Muscle of leg (tissue), 3 donors: ENCODE measurements at regions not wholly inside any gene's neighbourhood (a gene's known extent, or its start where the extent isn't known, plus 50 kb on each side); places are given as distances from the start of the nearest gene placed in this dataset.
"Not testable (repeated sequence)": the region's sequence is repeated elsewhere in the genome, so short reads cannot be mapped to it uniquely, and the experiment has no call there.

ENCODE experiments used
- DNase-seq: peaks from one replicate; pipeline ENCODE4 v3.0.0; 2013
- H3K27ac ChIP-seq: one replicate; pipeline ENCODE4 v1.5.1; 2013; ENCODE audit warnings: mild to moderate bottlenecking, low read length, control low read depth
- H3K27me3 ChIP-seq: one replicate; pipeline ENCODE4 v1.6.1; 2013; ENCODE audit warnings: low read length; ENCODE audit not compliant: control insufficient read depth, insufficient read depth
- H3K36me3 ChIP-seq: one replicate; pipeline ENCODE4 v1.6.1; 2013; ENCODE audit warnings: low read length; ENCODE audit not compliant: control insufficient read depth, insufficient read depth
- H3K4me1 ChIP-seq: one replicate; pipeline ENCODE4 v1.6.1; 2013; ENCODE audit warnings: low read length; ENCODE audit not compliant: control insufficient read depth, insufficient read depth
- H3K4me3 ChIP-seq: one replicate; pipeline ENCODE4 v1.5.1; 2013; ENCODE audit warnings: low read length, control low read depth
- H3K9me3 ChIP-seq: replicated peaks from 2 replicates; pipeline ENCODE4 v1.6.1; 2013; ENCODE audit warnings: low read depth, low read length; ENCODE audit not compliant: control insufficient read depth
- WGBS: methylation state at CpG from one replicate; pipeline ENCODE4 v1.1.5; 2013; ENCODE audit warnings: missing lambda C conversion rate; ENCODE audit not compliant: insufficient coverage; 5-methylcytosine and 5-hydroxymethylcytosine counted together

DNA sequence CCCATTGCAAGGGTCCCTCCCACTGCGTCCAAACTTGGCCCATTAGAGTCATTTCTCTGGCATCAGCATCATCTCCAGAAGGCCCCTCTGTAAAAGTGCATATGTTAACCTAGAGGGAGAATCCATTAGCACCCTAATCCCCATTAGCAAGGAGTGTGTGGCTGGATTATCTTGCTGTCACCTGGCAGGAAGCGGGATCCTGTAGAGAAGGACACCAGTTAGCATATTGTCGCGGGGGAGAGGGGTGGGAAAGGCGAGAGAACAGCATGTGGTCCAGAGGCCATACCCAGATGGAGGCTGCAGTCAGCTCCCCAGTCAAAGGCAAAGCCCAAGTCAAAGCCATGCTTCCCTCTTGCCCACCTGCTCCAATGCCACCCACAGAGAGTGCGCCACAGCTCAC lies 64.0 kb downstream of the OLIG1 start:
- Histone ChIP-seq H3K27me3 (peaks cover 38% of the 10 kb centered on the region), H3K36me3 (no peaks in the 10 kb centered on the region), H3K4me1 (no peaks in the 10 kb centered on the region), H3K9me3 (no peaks in the 10 kb centered on the region), H3K27ac (no peak overlapping the region), H3K4me3 (no peak overlapping the region)
- DNase-seq, result no peak
- WGBS, result 40% methylated on average over 1 of the region's 6 CpGs

DNA sequence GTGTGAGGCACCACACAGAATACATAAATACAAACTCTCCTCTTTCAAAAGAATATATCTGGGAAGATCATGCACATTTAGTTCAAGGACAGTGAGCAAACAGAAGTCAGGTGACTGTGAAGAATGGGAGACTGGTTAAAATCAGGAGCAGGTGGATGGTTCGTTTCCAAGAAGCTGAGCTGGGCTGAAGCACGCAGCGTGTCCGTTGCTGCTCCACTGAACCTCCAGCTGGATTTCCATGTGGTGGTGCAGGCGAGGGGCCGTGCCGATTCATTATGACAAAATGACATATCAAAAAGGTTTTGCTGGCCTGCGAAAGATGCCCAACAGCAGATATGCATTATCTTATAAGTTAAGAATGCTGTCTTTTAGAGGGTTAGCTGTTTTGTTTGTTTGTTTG lies 66.0 kb downstream of the OLIG1 start:
- no peaks in the 10 kb centered on the region for H3K36me3 ChIP-seq
- no peaks in the 10 kb centered on the region for H3K9me3 ChIP-seq
- WGBS, result 70% methylated on average over 4 of the region's 8 CpGs
- DNase-seq, result no peak
- no peaks in the 10 kb centered on the region for H3K4me1 ChIP-seq
- no peak overlapping the region for H3K4me3 ChIP-seq
- H3K27ac ChIP-seq, result no peak overlapping the region
- peaks cover 44% of the 10 kb centered on the region for H3K27me3 ChIP-seq

DNA sequence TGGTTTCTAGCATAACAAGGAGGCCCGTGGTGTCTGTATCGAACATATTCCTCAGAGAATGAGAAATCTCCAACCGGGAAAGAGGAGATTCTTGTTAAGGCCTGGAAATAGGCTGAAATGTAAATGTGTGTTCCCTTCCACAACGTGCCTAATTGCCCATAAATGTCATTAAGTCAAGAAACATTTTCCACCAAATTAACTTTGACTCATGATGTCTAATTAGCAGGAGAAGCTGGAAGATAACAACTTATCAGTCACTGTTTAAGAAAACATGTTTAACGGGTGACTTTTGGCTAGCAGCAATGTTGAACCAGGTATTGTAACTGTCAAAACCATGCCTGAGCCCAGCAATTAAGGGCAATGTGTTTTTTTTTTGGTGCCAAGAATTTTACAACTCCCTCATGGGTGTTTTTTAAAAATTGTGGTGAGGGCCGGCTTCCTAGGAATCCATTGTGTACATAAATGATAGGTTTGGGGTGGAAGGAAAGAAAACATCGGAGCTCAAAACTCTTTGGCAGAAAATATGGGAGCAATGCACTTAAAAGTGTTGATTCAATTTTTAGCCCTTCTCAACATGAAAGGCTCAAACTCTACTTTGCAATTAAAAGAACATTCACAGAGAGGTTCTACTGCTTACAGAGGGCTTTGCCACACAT lies 67.0 kb downstream of the OLIG1 start:
- H3K9me3 ChIP-seq, result no peaks in the 10 kb centered on the region
- DNase-seq, result no peak
- 69% methylated on average over 2 of the region's 7 CpGs for WGBS

DNA sequence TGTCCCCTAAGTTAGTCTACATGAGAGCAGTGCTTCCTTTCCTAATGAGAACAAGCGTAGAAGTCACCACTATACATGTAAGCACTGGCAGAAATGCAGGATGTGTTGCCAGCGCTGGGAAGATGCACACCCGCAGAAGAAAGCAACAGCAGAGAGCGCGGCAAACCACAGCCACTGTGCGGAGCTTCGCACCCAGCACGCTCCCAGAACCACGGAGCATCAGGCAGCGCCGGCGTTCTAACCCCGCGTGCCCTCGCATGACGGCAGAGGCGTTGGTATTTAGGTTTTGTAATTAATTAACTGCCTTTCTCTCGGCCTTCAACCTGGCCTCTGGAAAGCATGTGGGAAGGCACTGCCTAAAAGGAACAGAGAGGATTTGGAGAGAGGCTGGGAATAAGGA lies 69.1 kb downstream of the OLIG1 start:
- H3K9me3 ChIP-seq, result no peaks in the 10 kb centered on the region
- H3K27me3 ChIP-seq, result peaks cover 32% of the 10 kb centered on the region
- 78% methylated on average over 11 of the region's 18 CpGs for WGBS
- no peaks in the 10 kb centered on the region for H3K36me3 ChIP-seq
- H3K4me1 ChIP-seq, result no peaks in the 10 kb centered on the region
- DNase-seq, result no peak
- no peak overlapping the region for H3K27ac ChIP-seq
- no peak overlapping the region for H3K4me3 ChIP-seq

More for the DNA sequence above, 67.0 kb downstream of the OLIG1 start:
- no peak overlapping the region for H3K4me3 ChIP-seq
- no peaks in the 10 kb centered on the region for H3K36me3 ChIP-seq
- H3K27me3 ChIP-seq, result peaks cover 39% of the 10 kb centered on the region
- no peaks in the 10 kb centered on the region for H3K4me1 ChIP-seq
- H3K27ac ChIP-seq, result no peak overlapping the region

DNA sequence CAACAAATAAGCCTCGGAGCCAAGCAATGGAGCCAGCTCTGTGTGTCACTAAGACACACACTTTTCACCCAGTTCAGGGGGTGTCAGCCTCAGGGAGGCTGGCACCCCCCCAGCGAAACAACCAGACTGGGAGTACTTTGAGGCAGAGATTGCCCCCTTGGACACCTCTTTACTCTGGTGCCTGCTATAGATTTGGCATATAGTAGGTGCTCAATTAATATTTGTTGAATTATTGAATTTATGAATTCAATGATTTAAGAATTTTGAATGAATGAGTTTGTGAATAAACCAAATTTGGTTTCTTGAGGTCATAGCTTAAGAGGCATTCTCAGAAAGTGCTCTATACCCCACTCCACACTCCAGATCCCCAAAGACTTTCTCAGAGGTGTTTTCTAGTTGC lies 70.3 kb downstream of the OLIG1 start:
- no peaks in the 10 kb centered on the region for H3K4me1 ChIP-seq
- peaks cover 31% of the 10 kb centered on the region for H3K27me3 ChIP-seq
- H3K9me3 ChIP-seq, result no peaks in the 10 kb centered on the region
- no peaks in the 10 kb centered on the region for H3K36me3 ChIP-seq
- no peak for DNase-seq
- H3K27ac ChIP-seq, result no peak overlapping the region
- H3K4me3 ChIP-seq, result no peak overlapping the region
- no CpG with 5 or more reads among the region's 2 CpGs for WGBS

DNA sequence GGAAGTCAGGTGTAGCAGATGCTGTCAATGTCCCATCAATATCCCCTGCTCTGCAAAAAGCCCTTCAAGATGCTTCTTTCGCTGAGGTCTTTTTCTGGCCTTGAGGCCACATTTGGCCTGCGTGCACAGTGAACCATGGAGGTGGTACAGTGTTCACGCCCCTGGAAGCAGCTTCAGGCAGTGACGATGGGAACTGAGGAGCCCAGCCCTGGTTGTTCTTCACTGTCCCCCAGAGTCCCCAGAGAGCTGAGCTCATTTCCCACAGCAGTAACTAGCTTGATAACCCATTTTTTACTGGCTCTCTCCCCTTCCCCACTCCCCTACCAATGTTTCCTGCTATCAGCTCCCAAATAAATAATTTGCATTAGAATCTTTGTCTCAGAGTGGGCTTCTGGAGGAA lies 76.5 kb downstream of the OLIG1 start:
- H3K4me3 ChIP-seq, result no peak overlapping the region
- H3K4me1 ChIP-seq, result no peaks in the 10 kb centered on the region
- no peaks in the 10 kb centered on the region for H3K36me3 ChIP-seq
- H3K27ac ChIP-seq, result no peak overlapping the region
- peaks cover 40% of the 10 kb centered on the region for H3K27me3 ChIP-seq
- no peak for DNase-seq
- whole genome bisulfite sequencing, result 47% methylated on average over 4 of the region's 4 CpGs
- H3K9me3 ChIP-seq, result no peaks in the 10 kb centered on the region

DNA sequence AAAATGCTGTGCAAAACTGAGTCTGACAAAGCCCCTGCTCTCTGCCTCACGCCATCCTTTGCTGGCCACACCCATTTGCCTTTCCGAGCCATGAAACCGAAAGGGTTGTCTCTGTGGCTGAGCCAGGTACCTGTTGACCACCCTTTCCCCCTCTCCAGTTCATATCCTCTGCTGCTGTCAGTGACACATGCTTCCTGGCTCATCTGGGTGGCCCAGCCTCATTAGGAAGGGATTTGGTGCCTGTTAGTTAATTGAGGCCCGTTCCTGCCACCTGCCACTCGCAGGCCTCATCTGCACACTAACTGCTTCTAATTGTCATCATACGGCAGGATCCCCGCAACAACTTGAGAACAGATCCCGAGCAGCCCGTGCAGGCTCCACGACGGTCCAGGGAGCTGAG lies 79.2 kb downstream of the OLIG1 start:
- no peak overlapping the region for H3K27ac ChIP-seq
- WGBS, result 46% methylated on average over 9 of the region's 11 CpGs
- no peak overlapping the region for H3K4me3 ChIP-seq
- DNase-seq, result no peak
- no peaks in the 10 kb centered on the region for H3K9me3 ChIP-seq
- peaks cover 52% of the 10 kb centered on the region for H3K27me3 ChIP-seq
- H3K36me3 ChIP-seq, result no peaks in the 10 kb centered on the region
- no peaks in the 10 kb centered on the region for H3K4me1 ChIP-seq

DNA sequence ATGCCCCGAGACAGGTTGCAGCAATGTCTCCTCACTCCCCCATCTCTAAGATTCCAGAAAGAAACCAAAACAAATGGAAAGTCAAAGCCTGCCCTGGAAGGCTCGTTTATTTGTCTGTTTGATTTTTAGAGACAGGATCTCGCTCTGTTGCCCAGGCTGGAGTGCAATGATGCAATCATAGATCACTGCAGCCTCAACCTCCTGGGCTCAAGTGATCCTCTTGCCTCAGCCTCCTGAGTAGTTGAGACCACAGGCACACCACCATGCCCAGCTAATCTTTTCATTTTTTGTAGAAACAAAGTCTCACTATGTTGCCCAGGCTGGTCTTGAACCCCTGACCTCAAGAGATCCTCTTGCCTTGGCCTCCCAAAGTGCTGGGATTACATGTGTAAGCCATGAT lies 78.8 kb upstream of the IFNAR2 start:
- not testable (repeated sequence) for H3K9me3 ChIP-seq, H3K4me3 ChIP-seq, DNase-seq, H3K4me1 ChIP-seq, H3K36me3 ChIP-seq, H3K27ac ChIP-seq
- WGBS, result 100% methylated on average over 2 of the region's 3 CpGs
- H3K27me3 ChIP-seq, result peaks cover 44% of the 10 kb centered on the region

DNA sequence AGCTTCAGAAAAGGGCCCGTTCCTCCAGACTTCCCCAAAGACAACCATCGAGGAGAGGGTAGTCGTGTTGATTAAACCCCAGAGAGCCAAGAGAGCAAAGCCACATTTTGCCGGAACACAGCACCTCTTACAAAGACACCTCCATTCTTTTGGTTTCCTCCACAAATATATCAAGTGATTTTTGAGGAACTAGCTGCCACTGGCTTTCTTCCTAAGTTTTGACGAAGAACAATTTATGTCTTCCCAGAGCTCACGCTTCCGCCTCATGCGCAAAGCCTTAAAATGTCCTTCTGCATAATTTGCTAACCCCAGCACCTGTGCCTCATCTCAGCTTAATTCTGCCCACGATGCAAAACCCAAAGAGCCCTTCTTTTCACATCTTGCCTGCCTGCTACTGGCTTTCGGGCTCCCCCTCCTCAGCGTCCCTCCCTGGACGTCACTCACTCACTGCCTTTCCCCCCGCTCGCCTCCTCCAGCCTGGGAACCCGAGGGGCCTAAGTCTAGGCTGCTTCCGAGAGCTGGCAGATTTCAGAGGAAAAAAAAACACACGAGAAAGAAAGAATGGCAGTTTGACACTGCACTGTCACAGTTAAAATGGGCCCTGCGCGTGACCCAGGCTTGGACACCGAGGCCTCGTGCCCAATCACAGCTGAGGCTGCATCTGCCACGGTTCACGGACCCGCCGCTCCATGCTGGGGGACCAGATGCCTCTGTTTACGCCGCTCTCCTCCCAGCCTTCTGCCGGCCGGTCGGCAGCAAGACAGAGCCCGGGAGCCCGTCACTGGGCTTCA lies 77.6 kb upstream of the IFNAR2 start:
- Histone ChIP-seq H3K27ac (no peak overlapping the region), H3K4me1 (no peaks in the 10 kb centered on the region), H3K27me3 (peaks cover 43% of the 10 kb centered on the region), H3K9me3 (no peaks in the 10 kb centered on the region), H3K36me3 (no peaks in the 10 kb centered on the region), H3K4me3 (no peak overlapping the region)
- peak; percentile 14 for DNase-seq
- 19% methylated on average over 26 of the region's 32 CpGs for WGBS

DNA sequence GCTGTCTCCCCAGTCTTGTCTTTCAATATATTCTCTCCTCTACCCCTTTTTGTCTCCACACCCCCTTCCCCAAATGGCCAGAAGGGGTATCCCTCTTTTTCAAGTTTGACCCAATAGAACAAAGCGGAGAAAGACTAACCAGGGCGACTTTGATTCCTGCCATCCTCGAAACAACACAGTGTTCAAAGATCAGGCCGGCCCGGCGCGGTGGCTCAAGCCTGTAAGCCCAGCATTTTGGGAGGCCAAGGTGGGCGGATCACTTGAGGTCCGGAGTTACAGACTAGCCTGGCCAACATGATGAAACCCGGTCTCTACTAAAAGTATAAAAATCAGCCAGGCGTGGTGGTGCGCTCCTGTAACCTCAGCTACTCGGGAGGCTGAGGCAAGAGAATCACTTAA lies 77.0 kb upstream of the IFNAR2 start:
- H3K27me3 ChIP-seq, result peaks cover 43% of the 10 kb centered on the region
- H3K9me3 ChIP-seq, result no peaks in the 10 kb centered on the region
- DNase-seq, result no peak
- H3K4me3 ChIP-seq, result no peak overlapping the region
- H3K36me3 ChIP-seq, result no peaks in the 10 kb centered on the region
- no peaks in the 10 kb centered on the region for H3K4me1 ChIP-seq
- WGBS, result 91% methylated on average over 13 of the region's 13 CpGs
- no peak overlapping the region for H3K27ac ChIP-seq
